ENCODE measurements at regions not wholly inside any gene's neighbourhood (a gene's known extent, or its start where the extent isn't known, plus 50 kb on each side); places are given as distances from the start of the nearest gene placed in this dataset.

- H3K9ac ChIP-seq (ENCODE audit: low read depth in 1 of 2, low read length in 2 of 2), result no peak overlapping the region
- peaks cover 0 to 5% (median 0%) of the 10 kb centered on the region in 4 donors for H3K27me3 ChIP-seq (ENCODE audit: control insufficient read depth in 4 of 4, insufficient read depth in 4 of 4, low read length in 3 of 4)
- no peak for DNase-seq (ENCODE audit: low spot score)
- no peak overlapping the region for H3K27ac ChIP-seq (ENCODE audit: low read depth in 1 of 2, low read length in 2 of 2)
- H3K4me1 ChIP-seq (ENCODE audit: control insufficient read depth in 4 of 4, insufficient read depth in 4 of 4, low read length in 3 of 4), result no peaks in the 10 kb centered on the region
- TF ChIP-seq ATF3 (IDR thresholded peaks at IDR 0.05), result no peak
- no peak for TF ChIP-seq SP1 (IDR thresholded peaks at IDR 0.05)
- no peak for TF ChIP-seq MAX (IDR thresholded peaks at IDR 0.05)
- TF ChIP-seq EGR1 (IDR thresholded peaks at IDR 0.05; ENCODE audit: low read depth in 2 of 2), result no peak
- TF ChIP-seq REST (IDR thresholded peaks at IDR 0.05), result no peak
- no peak for TF ChIP-seq TAF1 (conservative IDR thresholded peaks at IDR 0.05)
- TF ChIP-seq GABPA (IDR thresholded peaks at IDR 0.05 in 1 of 2, conservative IDR thresholded peaks at IDR 0.05 in 1 of 2), result no peak
- TF ChIP-seq HNF4G (IDR thresholded peaks at IDR 0.05), result no peak
- TF ChIP-seq JUND (IDR thresholded peaks at IDR 0.05), result no peak
- 77% methylated on average over 1 of the region's 1 CpG for WGBS
- no peaks in the 10 kb centered on the region for H3K36me3 ChIP-seq (ENCODE audit: control insufficient read depth in 4 of 4, insufficient read depth in 3 of 4, low read depth in 1 of 4, low read length in 3 of 4)
- no peak overlapping the region for H3K4me3 ChIP-seq (ENCODE audit: low read depth in 1 of 3, low read length in 3 of 3)
- H3K9me3 ChIP-seq (ENCODE audit: control insufficient read depth in 4 of 4, low read length in 3 of 4), result peaks cover 0 to 1% (median 0%) of the 10 kb centered on the region in 4 donors
Measured at GRCh38 chr4:14321723-14322122, 680.6 kb upstream of the CPEB2 start.

GRCh38 chr4:14323191-14323590, 679.1 kb upstream of the CPEB2 start:
- 78% methylated on average over 2 of the region's 2 CpGs for WGBS
- Histone ChIP-seq H3K4me3 (ENCODE audit: low read depth in 1 of 3, low read length in 3 of 3) (no peak overlapping the region), H3K27ac (ENCODE audit: low read depth in 1 of 2, low read length in 2 of 2) (no peak overlapping the region), H3K9me3 (ENCODE audit: control insufficient read depth in 4 of 4, low read length in 3 of 4) (peaks cover 0 to 1% (median 0%) of the 10 kb centered on the region in 4 donors), H3K36me3 (ENCODE audit: control insufficient read depth in 4 of 4, insufficient read depth in 3 of 4, low read depth in 1 of 4, low read length in 3 of 4) (no peaks in the 10 kb centered on the region), H3K9ac (ENCODE audit: low read depth in 1 of 2, low read length in 2 of 2) (no peak overlapping the region), H3K27me3 (ENCODE audit: control insufficient read depth in 4 of 4, insufficient read depth in 4 of 4, low read length in 3 of 4) (peaks cover 0 to 5% (median 0%) of the 10 kb centered on the region in 4 donors), H3K4me1 (ENCODE audit: control insufficient read depth in 4 of 4, insufficient read depth in 4 of 4, low read length in 3 of 4) (no peaks in the 10 kb centered on the region)
- TF ChIP-seq ZBTB33 (IDR thresholded peaks at IDR 0.05), result no peak
- TF ChIP-seq FOXA2 (IDR thresholded peaks at IDR 0.05), result no peak
- no peak for TF ChIP-seq CTCF (IDR thresholded peaks at IDR 0.05; ENCODE audit: low read depth, low read length, missing input control)
- TF ChIP-seq HNF4G (IDR thresholded peaks at IDR 0.05), result no peak
- TF ChIP-seq TAF1 (conservative IDR thresholded peaks at IDR 0.05), result no peak
- TF ChIP-seq JUND (IDR thresholded peaks at IDR 0.05), result no peak
- no peak for TF ChIP-seq GABPA (IDR thresholded peaks at IDR 0.05 in 1 of 2, conservative IDR thresholded peaks at IDR 0.05 in 1 of 2)
- no peak for TF ChIP-seq SP1 (IDR thresholded peaks at IDR 0.05)
- no peak for TF ChIP-seq HNF4A (conservative IDR thresholded peaks at IDR 0.05)
- TF ChIP-seq YY1 (IDR thresholded peaks at IDR 0.05), result no peak
- no peak for TF ChIP-seq REST (IDR thresholded peaks at IDR 0.05)
- TF ChIP-seq NR2F2 (IDR thresholded peaks at IDR 0.05), result no peak
- no peak for TF ChIP-seq RAD21 (IDR thresholded peaks at IDR 0.05)
- no peak for TF ChIP-seq RXRA (IDR thresholded peaks at IDR 0.05)
- TF ChIP-seq MAX (IDR thresholded peaks at IDR 0.05), result no peak
- TF ChIP-seq FOXA1 (IDR thresholded peaks at IDR 0.05), result no peak
- no peak for TF ChIP-seq EGR1 (IDR thresholded peaks at IDR 0.05; ENCODE audit: low read depth in 2 of 2)
- DNase-seq (ENCODE audit: low spot score), result no peak

Measured in liver (tissue), 8 donors.